Endothelial cell of umbilical vein (primary cell): ENCODE measurements at regions not wholly inside any gene's neighbourhood (a gene's known extent, or its start where the extent isn't known, plus 50 kb on each side); places are given as distances from the start of the nearest gene placed in this dataset.

Experiments
- BruUV-seq: library from RNA; stranded (reverse); fragments of 400-500 nt; replicated peaks from 2 replicates; lab custom pipeline; 2021; lab: Mats Ljungman, UMichigan
- CTCF ChIA-PET: fragments of 300-600, 350-600 bp; sonication (Branson Sonifier 250); formaldehyde crosslinking; loops from one replicate; lab custom pipeline; 2021; ENCODE audit warnings: antibody characterized with exemption, inconsistent platforms; lab: Charles Lee
- POLR2A ChIA-PET: fragments of 300-600, 350-600 bp; sonication (Branson Sonifier 250); formaldehyde crosslinking; loops from one replicate; lab custom pipeline; 2021; ENCODE audit warnings: antibody characterized with exemption, inconsistent platforms; lab: Charles Lee
- DNase-seq: peaks from one replicate; pipeline ENCODE4 v3.0.0-alpha.2; 2011; ENCODE audit warnings: low read depth, low spot score
- FAIRE-seq: peaks from 2 replicates; lab custom pipeline; 2011; peaks lifted over from hg19 to GRCh38; lab: Jason Lieb, UNC
- H2AFZ ChIP-seq: 2 replicates; pipeline ENCODE4 v1.6.0; 2012; ENCODE audit warnings: low read depth, low read length, control low read depth, inconsistent platforms
- H3K27ac ChIP-seq: 2 replicates; pipeline ENCODE4 v1.5.1; 2011; ENCODE audit warnings: low read depth, mild to moderate bottlenecking, control low read depth, low read length, moderate library complexity; ENCODE audit not compliant: insufficient read depth
- H3K27me3 ChIP-seq, 2 experiments: 2 replicates each; pipeline versions ENCODE4 v1.6.0 to v1.6.1; 2011; ENCODE audit warnings: low read length in 2 of 2, mixed read lengths in 1 of 2; ENCODE audit not compliant: control insufficient read depth in 2 of 2, insufficient read depth in 2 of 2
- H3K36me3 ChIP-seq, 2 experiments: 2 replicates in 1 of 2; 3 replicates in 1 of 2; pipeline ENCODE4 v1.5.1; 2011; ENCODE audit warnings: low read length in 2 of 2, mild to moderate bottlenecking in 1 of 2, moderate library complexity in 1 of 2; ENCODE audit not compliant: control insufficient read depth in 2 of 2, insufficient read depth in 2 of 2; ENCODE audit errors: extremely low read depth in 1 of 2
- H3K4me1 ChIP-seq: 3 replicates; pipeline ENCODE4 v1.5.1; 2011; ENCODE audit warnings: mild to moderate bottlenecking, low read length; ENCODE audit not compliant: control insufficient read depth, insufficient read depth; ENCODE audit errors: extremely low read depth
- H3K4me2 ChIP-seq: 2 replicates; pipeline ENCODE4 v1.6.1; 2011; ENCODE audit warnings: low read length, control low read depth, mixed read lengths; ENCODE audit not compliant: insufficient read depth
- H3K4me3 ChIP-seq, 3 experiments: fragments of 200-600 bp in 1 of 3; sonication (generic), shearing (Covaris generic) in 1 of 3; replicated peaks in 1 of 3; 2 replicates each; pipeline ENCODE4 v1.5.1; 2011 to 2016; ENCODE audit warnings: control low read depth in 3 of 3, low read length in 3 of 3, mild to moderate bottlenecking in 2 of 3, inconsistent platforms in 1 of 3, low read depth in 1 of 3, moderate library complexity in 1 of 3; ENCODE audit not compliant: insufficient read depth in 1 of 3
- H3K79me2 ChIP-seq: 2 replicates; pipeline ENCODE4 v1.6.0; 2012; ENCODE audit warnings: low read length, inconsistent platforms; ENCODE audit not compliant: control insufficient read depth, insufficient read depth
- H3K9ac ChIP-seq: replicated peaks from 2 replicates; pipeline ENCODE3; 2011; ENCODE audit warnings: low read length, control low read depth; ENCODE audit not compliant: insufficient read depth; ENCODE audit errors: extremely low read depth
- H3K9me1 ChIP-seq: replicated peaks from 3 replicates; pipeline ENCODE4 v1.6.0; 2011; ENCODE audit warnings: mild to moderate bottlenecking, low read length; ENCODE audit not compliant: control insufficient read depth, insufficient read depth; ENCODE audit errors: extremely low read depth
- H3K9me3 ChIP-seq: replicated peaks from 2 replicates; pipeline ENCODE4 v1.5.1; 2012; ENCODE audit warnings: low read length, inconsistent platforms; ENCODE audit not compliant: control insufficient read depth, insufficient read depth
- H4K20me1 ChIP-seq: replicated peaks from 2 replicates; pipeline ENCODE3; 2011; ENCODE audit warnings: mild to moderate bottlenecking, low read length; ENCODE audit not compliant: control insufficient read depth, insufficient read depth; ENCODE audit errors: extremely low read depth
- EZH2 ChIP-seq: IDR thresholded peaks from 2 replicates; pipeline ENCODE4 v1.6.1; 2012; ENCODE audit warnings: borderline replicate concordance, low read depth, mild to moderate bottlenecking, moderate library complexity, low read length, inconsistent platforms; ENCODE audit not compliant: severe bottlenecking
- FOS ChIP-seq: IDR thresholded peaks from 2 replicates; pipeline ENCODE4 v1.6.1; 2011; ENCODE audit warnings: mild to moderate bottlenecking, low read length, moderate library complexity, borderline replicate concordance; ENCODE audit not compliant: insufficient read depth
- GATA2 ChIP-seq: IDR thresholded peaks from 2 replicates; pipeline ENCODE4 v1.7.0; 2011; ENCODE audit warnings: low read depth, mild to moderate bottlenecking, moderate library complexity, mixed read lengths, low read length; ENCODE audit not compliant: insufficient read length, insufficient read depth
- JUN ChIP-seq: IDR thresholded peaks from 2 replicates; pipeline ENCODE4 v1.6.1; 2011; ENCODE audit warnings: borderline replicate concordance, low read depth; ENCODE audit not compliant: insufficient read length, insufficient read depth
- MAX ChIP-seq: IDR thresholded peaks from 2 replicates; pipeline ENCODE4 v1.6.1; 2011; ENCODE audit not compliant: insufficient read depth, insufficient read length
- MYC ChIP-seq: IDR thresholded peaks from one replicate; pipeline ENCODE4 v1.6.1; 2011; ENCODE audit warnings: mild to moderate bottlenecking, low read depth, low read length
- POLR2A ChIP-seq: IDR thresholded peaks from 2 replicates; pipeline ENCODE4 v1.6.1; 2012; ENCODE audit warnings: low read depth, mild to moderate bottlenecking, control low read depth, low read length
- POLR2AphosphoS5 ChIP-seq: IDR thresholded peaks from 2 replicates; pipeline ENCODE4 v1.6.1; 2012; ENCODE audit warnings: low read depth, mild to moderate bottlenecking, control low read depth, low read length, moderate library complexity; ENCODE audit not compliant: insufficient read depth
- dilution Hi-C: fragments of 300-500 bp; cut with MboI; formaldehyde crosslinking; loops from one replicate; pipeline ENCODE4 v1.15.0; 2019; ENCODE audit warnings: low sequenced_read_pairs; ENCODE audit not compliant: extremely low pct_ligation_motif_present
- intact Hi-C: fragments of 100-400 bp; cut with micrococcal nuclease; formaldehyde crosslinking; loops from one replicate; pipeline ENCODE4 v1.10.0; 2022
- TF ChIP-seq, protein P1 (sequence below), 2 donors: IDR thresholded peaks; 1 replicate in 1 of 2; 2 replicates in 1 of 2; pipeline ENCODE4 v1.5.1; 2011; ENCODE audit warnings: low read length in 2 of 2, mild to moderate bottlenecking in 2 of 2, moderate library complexity in 2 of 2, control low read depth in 1 of 2, inconsistent platforms in 1 of 2, low read depth in 1 of 2; ENCODE audit not compliant: insufficient read depth in 1 of 2; ENCODE audit errors: extremely low read depth in 1 of 2

- Histone ChIP-seq H3K27me3 (no peaks in the 10 kb centered on the region), H3K4me2 (peak overlapping the region; percentile 49), H3K9ac (no peak overlapping the region), H3K4me3 (no peak overlapping the region), H3K4me1 (peaks cover 10% of the 10 kb centered on the region), H4K20me1 (no peaks in the 10 kb centered on the region), H3K27ac (peak overlapping the region; percentile 13), H3K9me3 (no peaks in the 10 kb centered on the region), H3K9me1 (no peaks in the 10 kb centered on the region), H2AFZ (no peak overlapping the region), H3K36me3 (no peaks in the 10 kb centered on the region), H3K79me2 (no peaks in the 10 kb centered on the region)
- intact Hi-C loops (loop anchor here (2.0 to 10.0 kb wide), 2 partner anchors 54 to 250 kb away; no protein-coding TSS in a partner anchor), dilution Hi-C loops (no loop called here)
- TF ChIP-seq JUN (no peak), POLR2AphosphoS5 (peak; percentile 64), MYC (no peak), MAX (no peak), GATA2 (peak; percentile 92), FOS (no peak)
- FAIRE-seq (peak; percentile 80), DNase-seq (peak; percentile 92)
- ChIA-PET POLR2A (no interaction called here), CTCF (interaction anchor here (0.8 to 2.2 kb wide), 14 partner anchors 11 to 358 kb away, joined by 3 to 10 read pairs (median 4); no protein-coding TSS in a partner anchor)
- BruUV-seq, result no TSS peak
Measured at GRCh38 chr13:50334944-50335343, 319.7 kb downstream of the KCNRG start.

GRCh38 chr13:50339271-50339670 lies 324.0 kb downstream of the KCNRG start:
- Histone ChIP-seq H2AFZ (no peak overlapping the region), H3K36me3 (no peaks in the 10 kb centered on the region), H3K79me2 (no peaks in the 10 kb centered on the region), H3K27me3 (no peaks in the 10 kb centered on the region), H4K20me1 (no peaks in the 10 kb centered on the region), H3K4me2 (no peak overlapping the region), H3K27ac (no peak overlapping the region), H3K4me3 (no peak overlapping the region), H3K4me1 (peaks cover 10% of the 10 kb centered on the region), H3K9me1 (no peaks in the 10 kb centered on the region), H3K9me3 (no peaks in the 10 kb centered on the region), H3K9ac (no peak overlapping the region)
- ChIA-PET CTCF (no interaction called here), POLR2A (no interaction called here)
- FAIRE-seq (no peak), DNase-seq (no peak)
- TF ChIP-seq, protein P1, sequence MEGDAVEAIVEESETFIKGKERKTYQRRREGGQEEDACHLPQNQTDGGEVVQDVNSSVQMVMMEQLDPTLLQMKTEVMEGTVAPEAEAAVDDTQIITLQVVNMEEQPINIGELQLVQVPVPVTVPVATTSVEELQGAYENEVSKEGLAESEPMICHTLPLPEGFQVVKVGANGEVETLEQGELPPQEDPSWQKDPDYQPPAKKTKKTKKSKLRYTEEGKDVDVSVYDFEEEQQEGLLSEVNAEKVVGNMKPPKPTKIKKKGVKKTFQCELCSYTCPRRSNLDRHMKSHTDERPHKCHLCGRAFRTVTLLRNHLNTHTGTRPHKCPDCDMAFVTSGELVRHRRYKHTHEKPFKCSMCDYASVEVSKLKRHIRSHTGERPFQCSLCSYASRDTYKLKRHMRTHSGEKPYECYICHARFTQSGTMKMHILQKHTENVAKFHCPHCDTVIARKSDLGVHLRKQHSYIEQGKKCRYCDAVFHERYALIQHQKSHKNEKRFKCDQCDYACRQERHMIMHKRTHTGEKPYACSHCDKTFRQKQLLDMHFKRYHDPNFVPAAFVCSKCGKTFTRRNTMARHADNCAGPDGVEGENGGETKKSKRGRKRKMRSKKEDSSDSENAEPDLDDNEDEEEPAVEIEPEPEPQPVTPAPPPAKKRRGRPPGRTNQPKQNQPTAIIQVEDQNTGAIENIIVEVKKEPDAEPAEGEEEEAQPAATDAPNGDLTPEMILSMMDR (IDR thresholded peaks at IDR 0.05; ENCODE audit: extremely low read depth in 1 of 2, insufficient read depth in 1 of 2, low read depth in 1 of 2, low read length in 2 of 2), result no peak
- no peak for TF ChIP-seq JUN
- TF ChIP-seq MYC, result no peak
- no peak for TF ChIP-seq MAX
- TF ChIP-seq POLR2A, result no peak
- no peak for TF ChIP-seq POLR2AphosphoS5
- no peak for TF ChIP-seq EZH2
- no peak for TF ChIP-seq FOS
- no peak for TF ChIP-seq GATA2
- dilution Hi-C loops, result no loop called here
- intact Hi-C loops, result loop anchor here (10.0 kb wide), 1 partner anchor 254 kb away; no protein-coding TSS in a partner anchor
- BruUV-seq, result no TSS peak
